GM18507 (cell line): ENCODE measurements at regions not wholly inside any gene's neighbourhood (a gene's known extent, or its start where the extent isn't known, plus 50 kb on each side); places are given as distances from the start of the nearest gene placed in this dataset.
"Not testable (repeated sequence)": the region's sequence is repeated elsewhere in the genome, so short reads cannot be mapped to it uniquely, and the experiment has no call there.

Experiments used
- DNase-seq: peaks from one replicate; pipeline ENCODE4 v3.0.0; 2011; ENCODE audit warnings: low read depth; ENCODE audit not compliant: insufficient read length; ENCODE audit errors: extremely low spot score
- FAIRE-seq: peaks from 2 replicates; lab custom pipeline; 2011; peaks lifted over from hg19 to GRCh38; lab: Jason Lieb, UNC

DNA sequence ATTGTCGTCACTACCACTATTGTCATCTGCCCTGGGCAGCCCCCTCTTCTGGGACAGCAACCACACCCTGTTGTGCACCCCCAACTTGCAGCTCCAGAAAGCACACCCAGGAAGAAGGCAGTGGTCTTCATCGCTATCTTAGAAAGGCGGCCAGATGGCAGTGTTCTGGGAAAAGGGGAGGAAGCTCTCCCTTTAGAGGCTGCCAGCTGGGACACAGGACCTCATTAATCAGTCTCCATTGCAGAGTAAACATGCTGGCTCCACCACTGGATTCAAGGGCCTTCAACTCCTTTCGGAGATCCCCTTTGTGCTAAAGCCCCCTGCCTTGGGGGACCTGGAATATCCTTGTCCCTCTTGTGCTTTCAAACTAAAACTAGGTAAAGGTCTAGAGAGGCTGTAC lies 199.3 kb upstream of the LINGO1 start:
- DNase-seq (no peak), FAIRE-seq (no peak)

DNA sequence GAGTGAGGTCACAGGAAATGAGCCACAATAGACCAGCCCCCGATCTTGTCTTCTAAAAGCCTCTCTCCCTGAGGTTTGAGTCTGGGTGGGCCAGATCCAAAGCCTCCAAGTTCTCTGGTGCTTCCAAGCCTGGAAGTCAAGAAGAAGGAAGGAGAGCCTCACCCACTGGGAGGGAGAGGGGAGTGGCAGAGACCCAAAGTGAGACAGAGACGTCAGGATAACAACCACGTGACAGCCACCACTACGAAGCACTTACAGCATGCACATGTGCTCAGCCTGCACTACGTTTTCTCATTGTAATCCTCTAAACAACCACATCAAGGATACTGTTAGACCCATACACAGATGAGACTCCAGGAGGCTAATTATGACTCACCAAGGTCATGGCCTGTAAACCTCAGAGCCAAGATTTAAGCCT lies 197.3 kb upstream of the LINGO1 start:
- DNase-seq (no peak), FAIRE-seq (no peak)

DNA sequence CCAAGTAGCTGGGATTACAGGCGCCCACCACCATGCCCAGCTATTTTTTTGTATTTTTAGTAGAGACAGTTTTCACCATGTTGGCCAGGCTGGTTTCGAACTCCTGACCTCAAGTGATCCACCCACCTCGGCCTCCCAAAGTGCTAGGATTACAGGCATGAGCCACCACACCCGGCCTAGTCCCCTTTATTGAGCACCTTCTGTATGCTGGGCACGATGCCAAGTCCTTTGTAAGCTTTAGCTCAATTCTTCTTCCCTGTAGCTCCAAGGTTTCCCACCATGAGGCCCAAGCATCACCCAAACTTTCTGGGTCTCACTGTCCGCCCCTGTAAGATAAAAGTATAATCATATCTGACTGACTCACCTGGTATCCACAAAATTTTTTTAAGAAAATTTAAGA lies 196.6 kb upstream of the LINGO1 start:
- not testable (repeated sequence) for DNase-seq, FAIRE-seq

DNA sequence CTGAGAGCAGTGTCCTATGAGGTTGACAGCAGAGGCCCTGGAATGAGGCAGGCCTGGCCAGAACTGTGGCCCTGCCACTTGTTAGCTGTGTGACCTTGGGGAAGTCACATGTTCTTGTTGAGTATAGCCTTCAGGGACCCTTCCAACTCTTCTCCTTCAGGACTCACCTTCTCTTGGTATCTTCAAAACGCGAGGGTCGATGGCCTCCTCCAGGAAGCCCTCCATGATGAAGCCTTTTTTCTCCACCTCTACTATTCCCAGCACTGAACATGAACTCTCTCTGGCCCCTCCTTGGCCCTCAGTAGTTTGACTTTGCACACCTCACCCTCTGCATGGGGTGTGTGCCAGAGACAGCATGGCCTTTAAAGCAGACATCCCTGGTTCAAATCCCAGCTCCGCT lies 195.1 kb upstream of the LINGO1 start:
- no peak for FAIRE-seq
- DNase-seq: no peak

DNA sequence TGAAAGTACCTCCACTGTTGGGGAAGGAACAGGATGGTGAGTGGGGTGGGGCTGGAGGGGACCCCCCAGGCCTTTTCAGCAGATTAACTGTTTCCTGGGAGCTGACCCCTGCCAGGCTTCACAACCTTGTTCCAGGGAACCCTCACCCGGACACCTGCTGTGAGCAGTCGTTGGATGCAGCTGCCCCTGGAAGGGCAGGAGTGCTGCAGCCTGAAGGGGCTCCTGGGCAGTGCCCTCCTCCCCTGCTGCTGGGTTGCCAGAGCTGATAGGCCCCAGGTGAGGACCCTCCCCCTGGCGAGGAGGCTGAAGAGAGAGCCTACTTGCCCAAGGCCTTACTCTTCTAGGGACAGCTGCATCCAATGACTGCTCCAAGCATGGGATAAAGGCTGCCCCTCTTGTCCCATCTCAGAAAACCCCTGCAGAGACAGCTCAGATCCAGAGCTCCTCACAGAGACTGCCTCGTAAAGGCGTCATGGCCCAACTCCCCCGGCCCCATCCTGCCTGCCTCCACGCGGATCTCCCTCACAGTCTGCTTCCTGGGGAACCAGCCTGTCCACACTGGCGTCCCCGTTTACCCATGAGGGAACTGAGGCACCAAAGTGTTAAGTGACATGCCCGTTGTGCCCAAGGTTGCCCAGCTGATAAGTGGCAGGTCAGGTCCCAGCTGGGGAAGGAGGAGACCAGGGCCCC lies 193.4 kb upstream of the LINGO1 start:
- DNase-seq (no peak), FAIRE-seq (no peak)

DNA sequence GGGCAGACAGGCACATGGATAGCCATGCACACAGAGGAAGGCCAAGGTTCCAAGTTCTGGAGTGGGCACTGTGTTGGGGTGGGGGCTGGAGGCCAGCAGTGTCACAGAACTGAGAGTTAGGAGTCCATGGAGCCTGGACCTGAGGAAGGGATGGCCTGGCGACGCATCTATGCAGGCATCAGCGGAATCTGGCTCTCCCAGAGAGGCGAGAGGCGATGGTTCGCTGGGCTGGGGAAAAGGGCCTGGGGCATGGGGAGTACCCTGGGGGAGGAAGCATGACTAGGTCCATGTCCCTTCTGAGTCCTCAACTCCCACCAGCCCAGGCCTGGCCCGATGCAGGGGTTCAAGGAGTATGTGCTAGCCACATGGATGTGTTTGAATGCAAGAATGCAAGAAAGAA lies 192.8 kb upstream of the LINGO1 start:
- FAIRE-seq: no peak
- DNase-seq: no peak

DNA sequence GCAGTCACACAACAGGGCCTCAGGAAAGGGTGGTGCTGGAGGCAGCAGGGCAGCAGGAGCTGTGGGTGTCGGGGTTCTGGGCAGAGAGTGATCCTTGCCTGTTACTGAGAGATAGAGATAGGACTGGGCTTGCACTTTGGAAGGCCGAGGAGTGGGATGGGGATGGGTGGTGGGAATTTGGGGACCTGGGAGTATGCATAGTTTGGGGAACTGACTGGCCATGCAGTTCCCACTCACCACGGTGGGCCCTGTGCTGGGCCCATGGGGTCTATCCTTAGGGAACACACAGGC lies 192.5 kb upstream of the LINGO1 start:
- no peak for FAIRE-seq
- DNase-seq: no peak

DNA sequence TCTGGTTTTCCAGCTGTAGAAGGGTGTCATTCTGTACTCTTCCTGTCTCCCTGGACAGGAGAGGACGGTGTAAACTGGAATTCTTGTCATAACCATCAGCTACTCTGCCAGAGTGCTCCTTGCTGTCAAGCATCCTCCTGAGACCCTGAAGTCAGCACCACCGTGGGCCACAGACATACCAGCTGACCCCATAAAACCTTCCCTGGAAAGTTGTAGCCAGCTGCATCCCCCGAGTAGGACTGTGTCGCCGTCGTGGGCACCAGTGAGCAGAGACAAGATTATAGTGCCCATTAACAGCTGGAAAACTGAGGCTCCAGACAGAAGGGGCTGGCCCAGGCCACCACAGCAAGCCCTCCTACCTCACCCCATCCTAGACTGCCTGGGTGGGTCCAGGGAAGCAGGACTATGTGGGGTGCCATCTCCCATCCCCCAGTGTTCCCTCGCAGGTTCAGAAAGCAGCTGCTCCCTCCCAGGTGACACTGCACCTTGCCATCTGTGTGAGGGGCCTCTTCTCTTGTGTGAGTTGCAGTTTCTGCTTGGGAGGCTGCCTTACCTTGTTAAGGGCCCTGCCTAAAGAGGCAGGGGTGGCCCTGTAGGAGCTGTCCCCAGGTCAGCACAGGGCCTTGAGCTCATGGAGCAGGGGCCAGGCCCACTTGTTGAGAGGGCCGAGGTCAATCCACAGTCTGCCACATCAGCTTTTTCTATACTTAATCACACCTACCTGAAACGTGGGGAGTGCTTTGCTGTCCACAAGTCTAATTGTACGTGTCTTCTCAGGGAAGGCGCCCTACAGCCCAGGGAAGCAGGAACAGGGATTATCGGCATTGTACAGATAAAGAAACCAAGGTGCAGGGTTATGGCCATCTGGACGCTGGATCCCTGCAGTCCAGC lies 191.9 kb upstream of the LINGO1 start:
- no peak for FAIRE-seq
- DNase-seq: no peak

DNA sequence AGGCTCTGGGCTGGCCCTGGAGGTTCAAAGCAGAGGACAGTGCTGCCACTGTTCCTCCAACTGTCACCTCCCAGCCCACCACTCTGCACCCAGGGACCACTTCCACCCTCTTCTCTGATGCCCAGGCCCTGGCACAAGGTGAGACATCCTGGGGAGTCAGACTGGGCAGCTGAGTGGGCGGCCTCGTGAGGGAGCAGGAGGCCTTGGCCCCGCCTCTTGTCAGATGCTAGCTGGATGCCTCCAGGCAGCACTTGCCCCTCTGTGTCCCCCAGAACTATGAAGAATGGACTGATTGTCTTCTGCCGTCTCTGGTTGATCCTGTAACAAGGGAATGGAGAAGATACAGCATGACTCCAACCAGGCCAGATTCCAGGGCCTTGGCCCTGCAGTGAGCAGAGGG lies 191.0 kb upstream of the LINGO1 start:
- FAIRE-seq (no peak), DNase-seq (no peak)

DNA sequence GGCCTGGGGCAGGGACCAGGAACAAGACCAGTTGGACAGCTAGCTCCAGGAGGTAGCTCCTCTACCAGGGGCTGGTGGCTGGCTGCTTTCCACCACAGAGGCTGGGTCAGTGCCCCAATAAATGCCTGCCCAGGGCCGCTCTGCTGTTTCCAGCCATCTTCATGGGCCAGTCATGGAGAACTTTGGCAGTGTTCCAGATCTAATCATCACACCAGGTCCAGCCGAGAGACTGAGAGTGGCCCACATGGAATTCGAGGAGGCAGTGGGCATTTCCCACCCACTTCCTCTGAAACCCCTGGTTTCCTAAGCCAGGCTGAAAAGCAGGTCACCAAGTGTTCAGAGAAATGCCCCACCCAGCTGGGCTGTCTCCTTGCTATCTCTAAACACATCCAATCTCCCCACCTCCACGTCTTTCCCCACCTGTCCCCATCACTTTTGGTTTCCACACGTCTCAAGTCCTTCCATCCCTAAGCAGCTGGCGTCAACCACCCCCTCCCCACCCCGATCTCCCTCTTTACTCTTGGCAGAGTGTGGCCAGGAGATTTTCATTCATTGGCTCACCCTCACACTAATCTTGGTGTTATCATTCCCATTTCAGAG lies 190.0 kb upstream of the LINGO1 start:
- FAIRE-seq: no peak

DNA sequence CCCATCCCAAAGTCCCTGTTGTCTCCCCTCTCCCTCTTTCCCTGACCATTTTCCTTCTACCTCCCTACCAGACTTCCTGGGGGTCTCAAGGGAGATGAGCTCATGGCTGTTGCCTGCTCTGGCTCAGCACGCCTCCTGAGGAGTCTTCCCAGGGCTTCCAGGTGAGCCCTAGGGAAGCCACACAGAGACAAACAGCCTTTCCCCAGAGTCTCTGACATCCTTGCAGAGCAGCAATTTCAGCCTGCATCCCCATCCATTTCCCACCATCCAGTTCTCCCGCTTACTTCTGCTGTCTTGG lies 189.2 kb upstream of the LINGO1 start:
- no peak for FAIRE-seq

More for the DNA sequence above, 190.0 kb upstream of the LINGO1 start:
- DNase-seq: no peak

DNA sequence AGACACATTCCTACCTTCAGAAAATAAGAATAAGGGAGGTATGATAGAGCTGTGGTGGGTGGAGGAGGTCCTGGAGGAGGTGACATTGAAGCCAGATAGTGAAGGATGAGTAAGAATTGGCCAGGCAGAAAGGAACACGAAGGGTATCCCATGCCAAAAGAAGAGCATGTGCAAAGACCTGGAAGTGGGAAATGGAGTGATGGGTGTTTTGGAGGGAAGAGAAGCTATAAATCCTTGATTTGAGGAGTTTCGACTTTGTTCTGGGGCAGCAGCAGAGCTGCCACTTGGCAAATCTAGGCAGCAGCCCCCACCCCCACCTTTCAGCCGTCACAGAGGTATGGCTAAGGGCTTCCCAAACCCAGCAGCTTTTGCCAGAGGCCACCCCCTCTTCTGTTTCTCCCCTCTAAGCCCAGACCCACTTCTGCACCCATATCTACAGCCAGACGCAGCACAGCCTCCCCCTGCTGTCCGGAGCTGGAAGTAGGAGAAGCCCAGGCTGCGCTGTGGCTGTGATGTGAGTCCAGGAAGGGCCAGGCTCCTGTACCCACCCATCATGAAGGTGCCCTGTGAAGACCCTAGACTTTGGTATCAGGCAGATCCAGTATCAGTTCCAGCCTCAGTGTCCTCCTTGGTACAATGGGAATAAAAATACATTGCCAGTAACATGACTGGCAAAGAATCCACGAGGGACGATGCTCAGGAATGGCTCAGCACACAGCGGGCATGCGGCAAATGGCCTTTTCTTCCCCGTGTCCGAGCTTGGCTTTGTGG lies 188.7 kb upstream of the LINGO1 start:
- DNase-seq (peak; percentile 44), FAIRE-seq (peak; percentile 64)

More for the DNA sequence above, 189.2 kb upstream of the LINGO1 start:
- no peak for DNase-seq

DNA sequence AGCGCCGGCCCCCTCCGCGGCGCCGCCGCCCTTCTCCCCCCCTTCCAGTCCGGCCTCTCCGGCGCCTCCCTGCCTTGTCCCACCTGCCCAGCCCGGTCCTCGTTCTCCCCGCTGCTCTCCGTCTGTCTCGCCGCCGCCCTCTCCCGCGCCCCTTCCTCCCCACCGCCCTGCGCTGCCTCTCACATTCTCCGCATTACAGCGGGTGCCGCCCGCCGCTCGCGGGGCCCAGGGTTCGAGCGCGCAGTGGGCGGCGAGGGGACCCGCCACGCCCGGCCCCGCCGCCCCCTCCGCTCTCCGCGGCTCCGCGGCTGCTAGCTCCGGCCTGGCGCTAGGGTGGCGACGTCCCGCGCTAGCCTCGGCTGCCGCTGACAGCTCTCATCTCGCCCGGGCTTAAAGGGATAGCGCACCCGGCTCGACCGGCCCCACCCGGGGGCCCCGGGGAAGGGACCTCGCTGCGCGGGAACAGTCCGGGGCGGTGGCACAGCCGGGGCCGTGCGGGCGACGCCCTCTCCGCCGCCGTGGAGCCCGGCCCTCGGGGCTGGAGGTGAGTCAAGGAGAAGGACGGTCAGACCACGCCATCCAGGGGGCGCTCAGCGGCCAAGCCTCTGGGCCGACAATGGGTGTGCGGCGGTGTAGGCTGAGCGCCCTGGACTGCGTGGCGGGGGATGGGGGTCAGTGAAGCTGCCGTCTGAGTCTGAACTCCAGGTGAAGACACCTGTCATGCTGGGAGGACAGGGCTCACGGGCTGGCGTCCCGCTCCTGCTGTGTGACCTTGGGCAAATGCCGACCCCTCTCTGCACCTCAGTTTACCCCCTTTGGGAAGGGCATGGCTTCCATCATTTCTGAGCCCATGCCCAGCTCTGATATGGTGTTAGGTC lies 187.4 kb upstream of the LINGO1 start:
- FAIRE-seq (no peak), DNase-seq (no peak)

DNA sequence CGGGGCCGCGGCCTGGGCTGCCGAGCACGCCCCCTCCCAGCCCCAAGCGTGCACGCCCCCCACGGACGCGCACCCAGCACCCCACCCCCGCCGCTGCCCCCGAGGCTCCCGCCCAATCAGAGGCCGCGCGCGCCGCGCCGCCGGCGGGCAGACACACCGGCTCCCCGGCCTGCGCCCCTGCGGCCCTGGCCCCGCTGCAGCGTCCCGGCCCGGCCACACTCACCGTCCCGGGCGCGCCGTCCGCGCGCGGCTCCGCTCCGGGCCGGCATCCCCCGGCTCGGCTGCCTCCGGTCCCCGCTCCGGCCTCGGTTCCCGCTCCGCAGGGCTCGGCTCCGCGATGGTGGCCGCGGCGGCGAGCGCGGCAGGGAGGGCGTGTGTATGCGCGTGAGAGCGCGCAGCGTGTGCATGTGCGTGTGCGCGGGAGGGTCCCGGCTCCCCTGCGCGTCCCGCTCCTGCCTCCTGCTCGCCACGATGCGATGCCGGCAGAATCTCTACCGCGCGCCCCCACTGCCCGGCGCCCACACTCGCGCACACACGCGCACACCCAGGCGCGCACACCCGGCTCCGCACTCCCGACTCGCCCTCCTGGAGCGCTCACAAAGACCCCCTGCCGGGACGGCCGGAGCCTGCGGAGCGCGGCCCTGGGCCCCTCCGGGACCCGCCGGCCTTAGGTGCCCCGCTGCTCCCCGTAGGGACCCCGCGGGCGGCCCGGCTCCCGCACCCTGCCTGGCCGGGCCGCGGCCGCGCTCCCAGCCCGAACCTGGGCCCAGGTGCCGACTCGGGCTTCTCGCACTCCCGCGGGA lies 186.5 kb upstream of the LINGO1 start:
- DNase-seq: no peak
- no peak for FAIRE-seq

DNA sequence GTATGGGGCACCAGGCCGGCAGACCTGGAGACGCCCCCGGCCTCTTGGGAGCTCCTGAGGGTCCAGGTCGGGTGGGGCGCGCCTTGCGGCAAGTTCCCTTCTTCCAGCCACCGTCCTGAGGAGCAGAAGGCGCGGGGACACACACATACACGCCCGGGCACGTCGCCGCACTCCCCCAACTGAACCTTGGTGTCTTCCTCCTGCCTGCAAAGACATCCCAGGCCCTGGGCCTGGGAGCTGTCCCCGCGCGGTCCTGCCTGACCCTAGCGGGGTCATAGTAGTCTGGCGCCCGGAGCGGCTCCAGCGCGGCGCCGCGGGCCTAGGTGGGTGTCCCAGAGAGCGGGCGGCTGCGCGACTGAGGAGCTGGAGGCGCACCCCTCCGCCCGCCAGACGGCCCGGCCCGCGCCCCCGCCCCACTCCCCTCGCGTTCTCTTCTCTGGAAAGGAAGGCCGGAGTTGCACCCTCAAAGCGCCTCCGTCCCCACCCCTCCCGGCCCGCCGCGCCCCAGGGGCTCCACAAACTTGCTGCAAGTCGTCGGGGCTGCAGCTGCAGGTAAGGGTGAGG lies 185.9 kb upstream of the LINGO1 start:
- FAIRE-seq (no peak), DNase-seq (no peak)

DNA sequence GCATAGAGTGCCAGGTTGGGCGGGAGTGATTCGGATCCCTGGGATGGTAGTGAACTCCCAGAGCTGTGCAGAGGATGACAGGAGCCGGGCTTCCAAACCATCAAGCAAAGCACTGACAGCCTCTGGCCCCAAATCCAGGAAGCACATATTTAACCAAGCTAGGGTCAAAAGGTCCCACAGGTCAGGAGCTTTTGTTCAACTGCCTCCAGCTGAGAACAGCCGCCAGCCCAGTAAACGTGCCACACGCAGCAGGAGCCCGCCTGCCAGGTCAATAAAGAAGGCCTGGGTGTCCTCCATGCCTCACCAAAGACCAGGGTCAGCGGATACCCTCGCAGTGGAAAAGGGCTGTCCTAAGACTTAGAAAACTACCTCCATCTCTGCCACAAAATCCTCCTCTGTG lies 184.7 kb upstream of the LINGO1 start:
- FAIRE-seq: no peak

DNA sequence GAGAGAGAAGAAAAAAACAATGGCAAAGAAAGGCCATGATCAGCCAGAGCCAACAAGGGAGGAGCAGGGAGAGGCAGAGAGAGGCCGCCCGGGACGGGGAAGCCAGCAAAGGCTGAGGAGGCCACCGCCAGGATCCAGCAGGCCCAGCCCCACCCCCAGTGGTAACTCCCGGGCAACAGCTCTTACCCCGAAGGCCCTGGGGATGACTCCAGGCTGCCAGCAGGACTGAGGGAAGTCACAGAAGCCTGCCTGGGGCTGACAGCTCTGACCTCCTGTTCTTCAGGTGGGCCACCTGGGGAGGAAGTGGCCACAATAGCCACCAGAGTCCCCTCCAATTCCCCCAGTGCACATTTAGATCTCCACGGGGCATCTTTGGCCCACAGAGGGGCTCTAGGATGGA lies 184.3 kb upstream of the LINGO1 start:
- DNase-seq: no peak

More for the DNA sequence above, 184.7 kb upstream of the LINGO1 start:
- DNase-seq: no peak

DNA sequence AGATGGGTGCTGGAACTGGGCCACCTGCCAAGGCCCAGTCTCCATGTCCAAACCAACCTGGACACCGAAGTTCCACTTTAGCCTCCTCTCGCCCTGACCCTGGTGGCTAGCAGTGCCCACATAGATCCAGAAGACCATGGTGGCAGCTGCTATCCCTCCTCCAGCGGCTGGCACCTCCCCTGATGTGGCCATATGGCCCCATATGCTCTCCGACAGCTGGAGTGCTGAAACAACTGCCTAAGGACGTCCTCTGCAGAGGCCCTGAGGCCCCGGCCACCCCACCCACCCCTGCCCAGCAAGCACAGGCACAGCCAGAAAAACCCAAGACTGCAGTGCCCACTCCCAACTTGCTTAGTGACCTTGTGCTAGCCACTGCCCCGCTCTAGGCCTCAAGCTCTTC lies 182.3 kb upstream of the LINGO1 start:
- FAIRE-seq: no peak
- no peak for DNase-seq

More for the DNA sequence above, 184.3 kb upstream of the LINGO1 start:
- FAIRE-seq: no peak
